OCI-LY7 (cell line): ENCODE measurements at regions not wholly inside any gene's neighbourhood (a gene's known extent, or its start where the extent isn't known, plus 50 kb on each side); places are given as distances from the start of the nearest gene placed in this dataset.

Source experiments
- CTCF ChIP-seq: fragments of 200-600 bp; sonication (generic); conservative IDR thresholded peaks from 2 replicates; pipeline ENCODE4 v1.5.1; 2014; ENCODE audit warnings: mild to moderate bottlenecking, antibody characterized with exemption, low read length, moderate library complexity, mixed read lengths
- EZH2phosphoT487 ChIP-seq: fragments of 200-600 bp; sonication (generic); IDR thresholded peaks from 2 replicates; pipeline ENCODE4 v1.6.1; 2018; ENCODE audit warnings: low read depth, borderline replicate concordance, mild to moderate bottlenecking, mixed run types, antibody characterized with exemption, low read length, moderate library complexity, mixed read lengths

- TF ChIP-seq CTCF (no peak), EZH2phosphoT487 (no peak)
Measured at GRCh38 chr6:141540207-141540606, 592.5 kb upstream of the GJE1 start.
